Fibroblast of the conjunctiva (primary cell): ENCODE measurements at regions not wholly inside any gene's neighbourhood (a gene's known extent, or its start where the extent isn't known, plus 50 kb on each side); places are given as distances from the start of the nearest gene placed in this dataset.

ENCODE experiments used
- DNase-seq: peaks from one replicate; pipeline ENCODE4 v3.0.0-alpha.2; 2010; ENCODE audit warnings: low read depth

GRCh38 chr1:58430421-58431275 lies 115.9 kb downstream of the OMA1 start:
- no peak for DNase-seq

GRCh38 chr1:58426918-58427317 lies 119.6 kb downstream of the OMA1 start:
- no peak for DNase-seq

- DNase-seq = no peak
Observed at GRCh38 chr1:58422436-58422835, 124.1 kb downstream of the OMA1 start.

- no peak for DNase-seq
Observed at GRCh38 chr1:58418283-58419228, 128.0 kb downstream of the OMA1 start.

GRCh38 chr1:58412071-58412580 lies 134.4 kb downstream of the OMA1 start:
- no peak for DNase-seq

- no peak for DNase-seq
Observed at GRCh38 chr1:58409890-58410289, 136.6 kb downstream of the OMA1 start.

- DNase-seq = no peak
Observed at GRCh38 chr1:58409336-58409735, 137.2 kb downstream of the OMA1 start.

- DNase-seq = no peak
Observed at GRCh38 chr1:58406301-58407071, 140.0 kb downstream of the OMA1 start.

- DNase-seq = no peak
Observed at GRCh38 chr1:58405660-58406059, 140.9 kb downstream of the OMA1 start.

GRCh38 chr1:58403894-58404293 lies 142.6 kb downstream of the OMA1 start:
- DNase-seq = no peak

GRCh38 chr1:58402444-58402843 lies 144.1 kb downstream of the OMA1 start:
- DNase-seq = peak; percentile 1

- no peak for DNase-seq
Observed at GRCh38 chr1:58401991-58402390, 144.5 kb downstream of the OMA1 start.

GRCh38 chr1:58399176-58399575 lies 147.3 kb downstream of the OMA1 start:
- no peak for DNase-seq

GRCh38 chr1:58398714-58399113 lies 147.8 kb downstream of the OMA1 start:
- DNase-seq = no peak

- DNase-seq = no peak
Observed at GRCh38 chr1:58397187-58397820, 149.2 kb downstream of the OMA1 start.

- no peak for DNase-seq
Observed at GRCh38 chr1:58396150-58396549, 150.4 kb downstream of the OMA1 start.

- peak; percentile 56 for DNase-seq
Observed at GRCh38 chr1:58395355-58395754, 151.2 kb downstream of the OMA1 start.

- DNase-seq = no peak
Observed at GRCh38 chr1:58392083-58392482, 154.4 kb downstream of the OMA1 start.

GRCh38 chr1:58391514-58391913 lies 155.0 kb downstream of the OMA1 start:
- DNase-seq = no peak

- no peak for DNase-seq
Observed at GRCh38 chr1:58391056-58391455, 155.5 kb downstream of the OMA1 start.

- DNase-seq = no peak
Observed at GRCh38 chr1:58390091-58390490, 156.4 kb downstream of the OMA1 start.
